CD14-positive monocyte (primary cell): ENCODE measurements at regions not wholly inside any gene's neighbourhood (a gene's known extent, or its start where the extent isn't known, plus 50 kb on each side); places are given as distances from the start of the nearest gene placed in this dataset.

Source experiments
- DNase-seq, 3 donors: peaks; one replicate each; pipeline ENCODE4 v3.0.0-alpha.2; 2011 to 2022
- H2AFZ ChIP-seq: 2 replicates; pipeline ENCODE4 v1.6.0; 2012; ENCODE audit warnings: mild to moderate bottlenecking, low read depth, low read length, inconsistent platforms; ENCODE audit not compliant: insufficient read depth, poor library complexity, severe bottlenecking
- H3K27ac ChIP-seq, 2 donors: 1 replicate in 1 of 2; 2 replicates in 1 of 2; pipeline ENCODE4 v1.5.1; 2012 to 2013; ENCODE audit warnings: low read length in 2 of 2, control low read depth in 1 of 2, inconsistent platforms in 1 of 2, low read depth in 1 of 2, mild to moderate bottlenecking in 1 of 2
- H3K27me3 ChIP-seq, 2 donors: one replicate each; pipeline versions ENCODE4 v1.6.0 to v1.6.1; 2011 to 2013; ENCODE audit warnings: low read length in 2 of 2; ENCODE audit not compliant: control insufficient read depth in 2 of 2, insufficient read depth in 2 of 2
- H3K36me3 ChIP-seq, 2 donors: replicated peaks in 1 of 2; 1 replicate in 1 of 2; 2 replicates in 1 of 2; pipeline versions ENCODE4 v1.5.1 to v1.6.1; 2012 to 2013; ENCODE audit warnings: low read length in 2 of 2, control low read depth in 1 of 2, inconsistent platforms in 1 of 2, mild to moderate bottlenecking in 1 of 2; ENCODE audit not compliant: insufficient read depth in 2 of 2, control insufficient read depth in 1 of 2
- H3K4me1 ChIP-seq, 2 donors: 1 replicate in 1 of 2; 2 replicates in 1 of 2; pipeline versions ENCODE4 v1.5.1 to v1.6.1; 2012 to 2013; ENCODE audit warnings: low read length in 2 of 2, control low read depth in 1 of 2, inconsistent platforms in 1 of 2, mild to moderate bottlenecking in 1 of 2, moderate library complexity in 1 of 2; ENCODE audit not compliant: insufficient read depth in 2 of 2, control insufficient read depth in 1 of 2
- H3K4me2 ChIP-seq: replicated peaks from 2 replicates; pipeline ENCODE3; 2012; ENCODE audit warnings: low read length, moderate library complexity, mild to moderate bottlenecking; ENCODE audit not compliant: poor library complexity, severe bottlenecking; ENCODE audit errors: extremely low read depth
- H3K4me3 ChIP-seq, 3 experiments: fragments of 200-600 bp in 1 of 3; sonication (generic) in 1 of 3; replicated peaks in 1 of 3; 1 replicate in 2 of 3; 2 replicates in 1 of 3; pipeline ENCODE4 v1.5.1; 2011 to 2013; ENCODE audit warnings: low read length in 3 of 3, mild to moderate bottlenecking in 3 of 3, control low read depth in 2 of 3, low read depth in 2 of 3, inconsistent platforms in 1 of 3, moderate library complexity in 1 of 3
- H3K79me2 ChIP-seq: 2 replicates; pipeline ENCODE4 v1.6.0; 2012; ENCODE audit warnings: mild to moderate bottlenecking, control low read depth, inconsistent platforms, low read length, moderate library complexity; ENCODE audit not compliant: insufficient read depth
- H3K9ac ChIP-seq: 2 replicates; pipeline ENCODE4 v1.6.0; 2017; ENCODE audit warnings: low read length, mild to moderate bottlenecking; ENCODE audit not compliant: insufficient read depth, poor library complexity, severe bottlenecking
- H3K9me3 ChIP-seq, 2 donors: replicated peaks in 1 of 2; 1 replicate in 1 of 2; 2 replicates in 1 of 2; pipeline versions ENCODE4 v1.5.1 to v1.6.1; 2012 to 2013; ENCODE audit warnings: low read length in 2 of 2, control low read depth in 1 of 2; ENCODE audit not compliant: control insufficient read depth in 1 of 2, insufficient read depth in 1 of 2
- H4K20me1 ChIP-seq: 2 replicates; pipeline ENCODE4 v1.6.0; 2012; ENCODE audit warnings: mild to moderate bottlenecking, low read length, control low read depth, moderate library complexity; ENCODE audit not compliant: insufficient read depth
- H3K27ac Mint-ChIP-seq, 7 donors: one replicate each; pipeline ENCODE4 v1.8.0; 2020; ENCODE audit warnings: mild to moderate bottlenecking in 7 of 7, mixed read lengths in 7 of 7, moderate library complexity in 6 of 7, inconsistent platforms in 2 of 7
- H3K27me3 Mint-ChIP-seq, 3 donors: one replicate each; pipeline ENCODE4 v1.8.0; 2021 to 2022; ENCODE audit warnings: low read depth in 3 of 3, mild to moderate bottlenecking in 3 of 3, mixed read lengths in 3 of 3, moderate library complexity in 3 of 3, inconsistent platforms in 1 of 3
- H3K36me3 Mint-ChIP-seq, 2 donors: one replicate each; pipeline ENCODE4 v1.8.0; 2020; ENCODE audit warnings: mixed read lengths in 2 of 2, inconsistent platforms in 1 of 2, mild to moderate bottlenecking in 1 of 2
- H3K4me1 Mint-ChIP-seq: one replicate; pipeline ENCODE4 v1.8.0; 2020; ENCODE audit warnings: mild to moderate bottlenecking, mixed read lengths
- H3K4me3 Mint-ChIP-seq, 2 donors: one replicate each; pipeline ENCODE4 v1.8.0; 2020; ENCODE audit warnings: mild to moderate bottlenecking in 2 of 2, mixed read lengths in 2 of 2, moderate library complexity in 1 of 2
- H3K9me3 Mint-ChIP-seq, 7 donors: one replicate each; pipeline ENCODE4 v1.8.0; 2020 to 2022; ENCODE audit warnings: mixed read lengths in 7 of 7, mild to moderate bottlenecking in 6 of 7, moderate library complexity in 6 of 7, inconsistent platforms in 2 of 7
- CTCF ChIP-seq: fragments of 200-600 bp; IDR thresholded peaks from one replicate; pipeline ENCODE4 v1.8.0; 2022; ENCODE audit warnings: antibody characterized with exemption, mild to moderate bottlenecking
- WGBS: methylation state at CpG from one replicate; pipeline ENCODE4 v1.1.5; 2013; ENCODE audit warnings: missing lambda C conversion rate; ENCODE audit not compliant: insufficient coverage; 5-methylcytosine and 5-hydroxymethylcytosine counted together
- intact Hi-C, 2 donors: fragments of 100-400 bp; cut with micrococcal nuclease; formaldehyde crosslinking; loops; one replicate each; pipeline versions ENCODE4 v1.15.0 to v1.15.1; 2023

GRCh38 chrX:69082055-69082752, 83.0 kb downstream of the PJA1 start:
- Histone ChIP-seq H3K4me3 (no peak overlapping the region), H2AFZ (no peak overlapping the region), H3K27ac (no peak overlapping the region), H3K4me1 (no peaks in the 10 kb centered on the region), H3K4me2 (no peak overlapping the region), H4K20me1 (no peaks in the 10 kb centered on the region), H3K27me3 (no peaks in the 10 kb centered on the region), H3K9ac (no peak overlapping the region), H3K79me2 (no peaks in the 10 kb centered on the region), H3K9me3 (no peaks in the 10 kb centered on the region), H3K36me3 (no peaks in the 10 kb centered on the region)
- Mint-ChIP-seq H3K27me3 (peaks cover 2 to 7% (median 4%) of the 10 kb centered on the region in 3 donors), H3K4me3 (no peak overlapping the region), H3K4me1 (no peaks in the 10 kb centered on the region), H3K36me3 (no peaks in the 10 kb centered on the region), H3K9me3 (no peaks in the 10 kb centered on the region), H3K27ac (no peak overlapping the region)
- DNase-seq: no peak
- TF ChIP-seq CTCF: no peak
- intact Hi-C loops: no loop called here
- 100% methylated on average over 4 of the region's 10 CpGs for whole genome bisulfite sequencing

- Histone ChIP-seq H3K27ac (no peak overlapping the region), H3K9me3 (no peaks in the 10 kb centered on the region), H3K4me3 (no peak overlapping the region), H3K36me3 (no peaks in the 10 kb centered on the region), H3K79me2 (no peaks in the 10 kb centered on the region), H3K4me1 (no peaks in the 10 kb centered on the region), H3K9ac (no peak overlapping the region), H3K4me2 (no peak overlapping the region), H4K20me1 (no peaks in the 10 kb centered on the region), H3K27me3 (no peaks in the 10 kb centered on the region), H2AFZ (no peak overlapping the region)
- no peak for TF ChIP-seq CTCF
- DNase-seq: no peak
- intact Hi-C loops: no loop called here
- Mint-ChIP-seq H3K4me1 (no peaks in the 10 kb centered on the region), H3K9me3 (no peaks in the 10 kb centered on the region), H3K27ac (no peak overlapping the region), H3K27me3 (peaks cover under 1 to 7% (median 2%) of the 10 kb centered on the region in 3 donors), H3K36me3 (no peaks in the 10 kb centered on the region), H3K4me3 (no peak overlapping the region)
- no CpG with 5 or more reads among the region's 15 CpGs for WGBS
Measured at GRCh38 chrX:69080855-69081465, 84.3 kb downstream of the PJA1 start.
